ENCODE measurements at regions not wholly inside any gene's neighbourhood (a gene's known extent, or its start where the extent isn't known, plus 50 kb on each side); places are given as distances from the start of the nearest gene placed in this dataset.
A peak's percentile ranks its signal among the peaks of the same experiment; 100 is the strongest.
"Not testable (repeated sequence)": the region's sequence is repeated elsewhere in the genome, so short reads cannot be mapped to it uniquely, and the experiment has no call there.

GRCh38 chr12:58310809-58311622, 369.6 kb downstream of the ATP23 start:
- DNase-seq (ENCODE audit: low read depth): peak; percentile 81

- peak; percentile 61 for DNase-seq (ENCODE audit: low read depth)
These were observed 371.9 kb downstream of the ATP23 start for GRCh38 chr12:58313091-58313855.

GRCh38 chr12:58314610-58315009, 373.2 kb downstream of the ATP23 start:
- peak; percentile 53 for DNase-seq (ENCODE audit: low read depth)

- no peak for DNase-seq (ENCODE audit: low read depth)
These were observed 375.6 kb downstream of the ATP23 start for GRCh38 chr12:58316926-58317325.

GRCh38 chr12:58321414-58321813, 380.0 kb downstream of the ATP23 start:
- no peak for DNase-seq (ENCODE audit: low read depth)

GRCh38 chr12:58323676-58324075, 382.3 kb downstream of the ATP23 start:
- DNase-seq (ENCODE audit: low read depth): no peak

- no peak for DNase-seq (ENCODE audit: low read depth)
These were observed 384.2 kb downstream of the ATP23 start for GRCh38 chr12:58325561-58325960.

- DNase-seq (ENCODE audit: low read depth): no peak
These were observed 385.2 kb downstream of the ATP23 start for GRCh38 chr12:58326534-58326933.

- DNase-seq (ENCODE audit: low read depth): peak; percentile 40
These were observed 395.3 kb downstream of the ATP23 start for GRCh38 chr12:58336581-58337242.

- DNase-seq (ENCODE audit: low read depth): not testable (repeated sequence)
These were observed 396.2 kb downstream of the ATP23 start for GRCh38 chr12:58337539-58337938.

GRCh38 chr12:58341791-58342190, 400.4 kb downstream of the ATP23 start:
- no peak for DNase-seq (ENCODE audit: low read depth)

- no peak for DNase-seq (ENCODE audit: low read depth)
These were observed 401.4 kb downstream of the ATP23 start for GRCh38 chr12:58342736-58343135.

- peak; percentile 26 for DNase-seq (ENCODE audit: low read depth)
These were observed 404.8 kb downstream of the ATP23 start for GRCh38 chr12:58346032-58346632.

GRCh38 chr12:58347188-58347587, 405.8 kb downstream of the ATP23 start:
- no peak for DNase-seq (ENCODE audit: low read depth)

GRCh38 chr12:58347691-58348090, 406.3 kb downstream of the ATP23 start:
- DNase-seq (ENCODE audit: low read depth): no peak

- no peak for DNase-seq (ENCODE audit: low read depth)
These were observed 407.8 kb downstream of the ATP23 start for GRCh38 chr12:58349161-58349560.

GRCh38 chr12:58356794-58357193, 415.4 kb downstream of the ATP23 start:
- no peak for DNase-seq (ENCODE audit: low read depth)

GRCh38 chr12:58357511-58357910, 416.1 kb downstream of the ATP23 start:
- no peak for DNase-seq (ENCODE audit: low read depth)

- no peak for DNase-seq (ENCODE audit: low read depth)
These were observed 417.0 kb downstream of the ATP23 start for GRCh38 chr12:58358369-58358768.

- no peak for DNase-seq (ENCODE audit: low read depth)
These were observed 417.7 kb downstream of the ATP23 start for GRCh38 chr12:58359084-58359483.

- no peak for DNase-seq (ENCODE audit: low read depth)
These were observed 419.7 kb downstream of the ATP23 start for GRCh38 chr12:58361056-58361455.

- no peak for DNase-seq (ENCODE audit: low read depth)
These were observed 422.6 kb downstream of the ATP23 start for GRCh38 chr12:58363971-58364370.
